HepG2 (cell line): ENCODE measurements at regions not wholly inside any gene's neighbourhood (a gene's known extent, or its start where the extent isn't known, plus 50 kb on each side); places are given as distances from the start of the nearest gene placed in this dataset.

ENCODE experiments used
- ELF4 ChIP-seq: sonication (generic); formaldehyde crosslinking; IDR thresholded peaks from 2 replicates; pipeline ENCODE4 v1.5.0; 2020; ENCODE audit warnings: missing genetic modification reagents, mild to moderate bottlenecking, moderate library complexity, borderline replicate concordance
- GTF2F1 ChIP-seq: fragments of 150-350 bp; IDR thresholded peaks from 2 replicates; pipeline ENCODE4 v1.6.1; 2014; ENCODE audit warnings: low read length
- POLR2AphosphoS5 ChIP-seq: IDR thresholded peaks from 2 replicates; pipeline ENCODE4 v1.6.1; 2012; ENCODE audit warnings: low read depth, low read length
- STAT6 ChIP-seq: sonication (generic); formaldehyde crosslinking; IDR thresholded peaks from 2 replicates; pipeline ENCODE4 v1.4.0; 2020; ENCODE audit warnings: missing genetic modification reagents, mild to moderate bottlenecking, borderline replicate concordance
- ZFAT ChIP-seq: sonication (generic); formaldehyde crosslinking; conservative IDR thresholded peaks from 2 replicates; pipeline ENCODE4 v1.8.1; 2023; ENCODE audit warnings: missing genetic modification reagents, inconsistent platforms
- ZNF263 ChIP-seq: sonication (generic); formaldehyde crosslinking; IDR thresholded peaks from 2 replicates; pipeline ENCODE4 v1.4.0; 2020; ENCODE audit warnings: missing genetic modification reagents
- ZNF784 ChIP-seq: sonication (generic); formaldehyde crosslinking; IDR thresholded peaks from 2 replicates; pipeline ENCODE4 v1.5.1; 2020; ENCODE audit warnings: missing genetic modification reagents, mild to moderate bottlenecking, borderline replicate concordance

- TF ChIP-seq GTF2F1, result no peak
- TF ChIP-seq ZNF263 (CRISPR knock-in tag), result no peak
- TF ChIP-seq ELF4 (CRISPR knock-in tag), result no peak
- no peak for TF ChIP-seq ZFAT (CRISPR knock-in tag)
- TF ChIP-seq STAT6 (CRISPR knock-in tag), result no peak
- TF ChIP-seq ZNF784, result no peak
- TF ChIP-seq POLR2AphosphoS5, result no peak
These were observed 370.8 kb downstream of the TMEM182 start for GRCh38 chr2:103132536-103133217.
